DMS 273 (cell line): ENCODE measurements at regions not wholly inside any gene's neighbourhood (a gene's known extent, or its start where the extent isn't known, plus 50 kb on each side); places are given as distances from the start of the nearest gene placed in this dataset.
A peak's percentile ranks its signal among the peaks of the same experiment; 100 is the strongest.

Experiments
- DNase-seq: peaks from one replicate; lab custom pipeline; 2025; ENCODE audit not compliant: unreplicated experiment; lab: John Stamatoyannopoulos, UW

DNA sequence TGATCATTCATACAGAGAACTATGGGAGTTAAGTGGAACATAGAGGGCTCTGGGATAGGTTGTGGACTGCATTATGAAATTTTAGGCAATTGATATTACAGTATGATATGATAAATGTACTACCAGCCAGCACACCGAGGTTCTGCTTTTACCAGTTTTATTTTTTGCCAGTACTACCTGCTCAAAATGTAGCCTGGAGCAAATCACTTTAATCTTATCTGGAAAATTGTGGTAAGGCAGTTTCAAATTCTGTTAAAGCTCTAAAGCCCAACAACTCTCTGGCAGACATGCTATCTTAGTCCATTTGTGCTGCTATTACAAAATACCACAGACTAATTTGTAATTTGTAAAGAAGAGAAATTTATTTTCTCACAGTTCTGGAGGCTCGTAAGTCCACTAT, 474.9 kb upstream of the CWC22 start:
- no peak for DNase-seq

DNA sequence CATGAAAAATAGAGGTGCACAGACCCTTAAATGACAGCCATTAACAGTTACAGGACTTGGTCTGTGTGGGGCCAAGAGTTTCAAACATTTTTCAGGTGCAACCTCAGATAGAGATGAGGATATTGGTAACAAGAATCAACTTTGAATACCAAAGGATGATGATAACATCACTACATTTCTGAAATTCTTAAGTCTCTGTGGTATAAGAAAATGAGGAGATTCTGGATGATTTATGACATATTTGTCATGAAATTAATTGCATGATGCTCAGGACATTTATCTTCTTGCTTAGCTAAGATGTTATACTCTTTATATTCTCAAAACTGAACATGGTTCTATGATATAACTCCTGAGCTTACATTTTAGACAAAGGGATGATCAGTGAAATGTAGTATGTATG, 471.8 kb upstream of the CWC22 start:
- no peak for DNase-seq

DNA sequence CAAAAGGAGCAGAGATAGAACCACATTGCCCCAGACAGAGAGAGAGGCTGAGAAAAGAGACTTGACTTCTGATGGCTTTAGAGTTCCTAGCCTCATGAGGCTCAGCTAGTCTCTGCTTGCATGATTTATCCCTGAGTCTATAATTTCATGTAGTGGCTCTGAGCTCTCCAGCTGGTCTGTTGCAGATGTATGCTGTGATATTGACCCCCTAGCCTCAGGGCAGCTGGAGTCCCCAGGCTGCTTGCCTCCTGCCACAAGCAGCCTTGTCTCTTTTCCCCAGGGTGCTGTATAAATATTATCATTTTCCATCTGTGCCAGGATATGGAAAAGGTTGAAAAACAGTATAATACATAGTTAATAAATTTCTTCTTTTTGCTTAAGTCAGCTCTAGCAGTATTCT, 467.6 kb upstream of the CWC22 start:
- DNase-seq: peak; percentile 78

DNA sequence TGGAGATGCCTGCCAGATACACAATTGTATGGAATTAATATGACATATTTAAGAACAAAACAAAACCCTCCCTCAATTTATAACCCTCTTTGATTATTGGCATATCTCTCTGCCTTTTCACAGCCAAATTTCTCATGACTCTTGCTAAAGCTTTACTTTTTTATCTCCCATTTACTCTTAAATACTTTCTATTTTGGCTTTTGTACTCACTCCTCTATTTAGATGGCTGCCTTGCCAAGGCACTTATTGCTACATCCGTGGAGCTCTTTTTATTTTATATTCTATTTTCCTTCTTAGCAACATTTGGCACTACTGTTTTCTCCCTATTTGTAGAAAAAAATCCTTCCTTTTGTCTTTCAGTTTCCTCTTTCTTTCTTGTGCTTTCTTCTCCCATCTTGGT, 466.4 kb upstream of the CWC22 start:
- DNase-seq: no peak

DNA sequence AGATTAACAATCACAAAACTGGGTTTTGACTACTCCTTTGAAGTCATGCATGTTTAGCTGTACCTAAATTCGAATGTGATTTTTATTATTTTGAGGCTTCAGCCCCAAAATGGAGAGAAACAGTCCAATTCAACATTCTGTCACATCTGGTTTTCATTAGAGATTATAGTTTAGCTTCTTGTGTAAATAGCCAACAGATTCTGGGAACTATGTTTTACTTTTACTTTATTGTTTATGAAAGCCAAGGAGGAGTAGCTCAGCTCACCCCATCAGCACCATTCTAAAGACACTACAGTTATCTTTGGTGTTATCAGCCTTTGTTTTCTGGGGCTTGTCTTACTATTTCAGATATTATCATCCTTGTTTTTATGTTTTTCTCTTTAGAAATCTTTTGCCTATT, 465.0 kb upstream of the CWC22 start:
- no peak for DNase-seq

DNA sequence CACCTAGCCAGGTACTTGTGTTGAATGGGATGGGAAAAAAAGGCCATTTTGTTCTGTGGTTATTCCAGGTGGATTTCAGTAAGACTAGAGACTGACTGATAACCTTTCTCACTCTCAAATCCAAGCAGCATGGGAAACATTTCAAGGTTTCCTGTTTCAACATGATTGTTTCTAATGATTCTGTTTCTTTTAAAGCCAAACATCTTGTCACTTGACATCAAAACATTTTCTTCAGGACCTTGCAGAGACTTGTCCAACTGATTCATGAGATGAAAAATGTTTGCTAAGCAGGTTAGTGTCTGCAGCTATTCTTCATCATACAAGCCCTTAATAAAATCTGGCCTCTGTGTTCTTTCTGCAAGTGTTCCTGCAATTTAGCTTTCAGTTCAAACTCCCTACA, 456.5 kb upstream of the CWC22 start:
- no peak for DNase-seq

DNA sequence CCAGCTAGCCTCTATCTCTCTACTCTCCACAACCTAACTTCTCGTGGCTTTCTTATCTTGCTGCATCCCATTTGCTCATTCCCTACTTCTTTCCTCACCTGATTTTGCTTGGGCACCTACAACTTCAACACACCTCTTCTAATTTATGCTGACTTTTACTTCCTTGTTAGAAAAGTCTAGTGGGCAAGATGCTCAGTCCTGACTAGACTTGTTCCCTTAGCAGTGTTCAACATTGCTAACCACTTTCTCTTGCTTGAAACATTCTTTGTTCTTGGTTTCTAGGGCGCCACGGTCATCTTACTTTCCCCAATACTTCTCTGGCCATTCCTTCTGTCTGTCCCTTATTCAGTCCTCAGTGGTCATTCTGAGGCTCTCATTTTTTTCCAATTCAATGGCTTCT, 454.7 kb upstream of the CWC22 start:
- no peak for DNase-seq

DNA sequence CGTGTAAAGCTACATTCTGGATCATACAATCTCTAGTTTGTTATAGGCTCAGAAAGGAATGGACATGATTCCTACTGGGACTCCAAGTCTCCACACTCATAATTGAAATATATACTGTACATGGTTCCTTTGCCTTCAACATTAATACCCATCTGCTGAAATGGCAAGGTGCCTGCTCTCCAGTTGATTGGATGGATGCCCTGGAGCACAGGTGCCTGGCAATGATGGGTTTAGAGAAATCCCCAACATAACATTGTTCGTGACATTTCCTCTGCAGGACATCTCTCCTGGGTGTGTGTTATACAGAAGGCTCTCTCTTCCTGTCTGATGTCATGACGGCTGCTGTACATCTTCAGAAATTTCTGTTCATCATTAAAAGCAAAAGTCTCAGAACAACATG, 449.7 kb upstream of the CWC22 start:
- DNase-seq: peak; percentile 82

DNA sequence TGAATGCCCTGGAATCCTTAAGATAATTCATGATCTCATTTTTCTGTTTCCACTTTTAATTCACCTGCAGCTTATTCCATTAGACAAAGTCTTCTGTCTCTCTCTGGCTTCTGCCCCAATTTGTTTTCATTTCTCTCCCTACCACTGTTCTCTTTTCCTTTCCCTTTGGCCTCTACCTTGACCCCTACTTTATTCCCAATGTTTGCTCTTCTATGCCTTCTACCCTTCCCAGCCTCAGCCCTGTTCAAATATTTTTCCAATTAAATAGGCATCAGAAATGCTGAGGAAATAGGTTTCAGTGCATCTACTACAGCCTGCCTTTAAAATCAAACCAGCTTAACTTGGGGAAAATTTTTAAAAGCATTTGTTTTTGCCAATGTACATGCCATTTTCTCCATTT, 443.7 kb upstream of the CWC22 start:
- DNase-seq: no peak

DNA sequence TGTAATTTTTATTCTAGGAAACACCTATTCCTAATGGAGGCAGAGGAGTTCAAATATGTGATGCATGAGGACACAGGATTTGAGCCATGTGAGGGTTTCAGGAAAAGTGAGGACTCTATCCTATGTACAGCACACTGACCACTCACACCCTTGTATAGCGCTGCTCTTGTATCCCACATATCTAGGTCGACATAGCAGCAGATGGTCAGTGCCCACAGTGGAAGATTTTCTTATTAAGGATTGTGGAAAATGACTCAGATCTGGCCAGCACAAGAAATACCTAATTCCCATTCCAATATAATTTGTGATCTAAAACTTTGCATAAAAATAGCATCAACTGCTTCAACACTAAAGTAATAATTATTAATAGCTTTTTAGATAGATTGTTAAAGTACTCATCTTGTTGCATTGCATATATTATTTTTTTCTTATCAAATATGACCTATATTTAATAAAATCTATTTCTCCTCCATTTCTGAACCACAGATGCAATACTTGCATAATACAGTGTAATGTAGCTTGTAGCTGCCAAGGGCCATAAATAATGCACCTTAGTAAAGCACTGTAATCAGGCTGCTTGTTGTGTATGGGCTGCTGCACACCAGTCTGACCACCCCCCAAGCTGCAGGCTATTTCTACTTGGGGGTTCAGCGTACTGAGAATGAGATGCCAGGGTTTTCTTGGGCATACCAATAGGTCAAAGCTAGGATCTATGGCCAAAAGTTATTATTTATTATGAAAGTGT, 442.2 kb upstream of the CWC22 start:
- peak; percentile 23 for DNase-seq

DNA sequence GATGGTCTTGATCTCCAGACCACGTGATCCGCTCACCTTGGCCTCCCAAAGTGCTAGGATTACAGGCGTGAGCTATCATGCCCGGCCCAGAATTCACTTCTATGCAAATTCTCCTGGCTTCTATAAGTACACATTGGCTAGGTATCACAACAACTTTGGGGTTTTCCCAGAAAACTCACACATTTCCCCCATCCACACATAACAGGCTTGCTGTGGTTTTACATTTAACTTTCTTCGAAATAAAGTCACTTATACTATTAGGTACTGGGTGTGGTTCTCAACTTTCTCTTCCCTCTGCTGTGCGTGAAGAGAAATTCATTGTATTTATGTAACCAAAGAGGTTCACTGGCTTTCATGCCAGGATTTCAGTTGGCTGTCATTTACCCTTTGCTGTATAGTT, 439.4 kb upstream of the CWC22 start:
- DNase-seq: no peak

DNA sequence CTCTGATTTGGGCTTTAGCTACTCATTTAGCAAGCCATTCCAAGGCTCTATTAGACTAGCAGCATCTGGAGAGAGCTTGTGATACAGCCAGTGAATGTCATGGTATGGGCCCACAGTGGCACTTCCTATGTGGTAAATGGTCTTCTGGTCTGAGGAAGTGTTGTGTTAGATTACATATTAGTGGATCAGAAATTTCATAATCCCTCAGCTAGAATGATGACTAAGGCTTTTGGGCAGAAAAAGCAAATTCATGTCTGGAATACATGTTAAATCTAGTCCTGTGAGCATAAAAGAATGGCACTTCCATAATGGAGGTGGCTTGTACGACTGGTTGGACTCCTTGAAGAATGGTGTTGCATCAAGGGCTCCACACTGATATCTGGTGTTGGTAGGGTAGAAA, 436.8 kb upstream of the CWC22 start:
- DNase-seq: no peak

DNA sequence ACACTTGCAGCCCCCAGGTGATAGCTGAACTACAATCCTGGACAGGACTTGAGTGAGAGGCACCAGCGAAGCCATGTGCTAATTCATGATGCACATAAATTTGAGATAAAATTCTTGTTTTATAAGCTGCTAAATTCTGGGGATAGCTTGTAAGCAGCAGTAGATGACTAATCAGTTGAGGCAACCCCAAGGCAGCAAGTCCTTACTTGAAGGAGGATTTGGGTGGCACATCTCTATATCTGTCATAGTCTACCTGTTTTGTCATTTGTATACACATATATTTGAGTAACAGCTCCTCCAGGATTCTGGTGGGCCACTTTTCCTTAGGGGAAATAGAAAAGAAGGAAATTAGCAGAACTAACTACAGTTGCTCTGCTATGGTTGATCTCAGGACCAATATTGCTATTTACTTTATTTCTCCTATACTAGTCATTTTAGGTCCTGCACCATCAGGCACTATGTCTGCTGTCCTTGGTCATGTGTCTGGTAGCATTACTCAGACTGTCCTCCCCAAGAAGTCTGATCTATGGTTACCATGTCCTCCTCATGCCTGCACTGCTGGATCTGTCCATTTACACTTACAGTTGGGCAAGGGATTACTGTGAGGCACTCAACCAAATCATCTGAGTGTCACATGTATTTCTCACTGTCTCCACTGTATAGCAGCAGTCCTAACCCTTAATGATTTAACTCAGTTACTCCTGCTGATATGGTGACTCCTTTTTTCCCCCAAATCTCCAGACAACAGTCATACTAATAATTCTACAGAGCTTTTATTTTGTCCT, 436.0 kb upstream of the CWC22 start:
- no peak for DNase-seq

DNA sequence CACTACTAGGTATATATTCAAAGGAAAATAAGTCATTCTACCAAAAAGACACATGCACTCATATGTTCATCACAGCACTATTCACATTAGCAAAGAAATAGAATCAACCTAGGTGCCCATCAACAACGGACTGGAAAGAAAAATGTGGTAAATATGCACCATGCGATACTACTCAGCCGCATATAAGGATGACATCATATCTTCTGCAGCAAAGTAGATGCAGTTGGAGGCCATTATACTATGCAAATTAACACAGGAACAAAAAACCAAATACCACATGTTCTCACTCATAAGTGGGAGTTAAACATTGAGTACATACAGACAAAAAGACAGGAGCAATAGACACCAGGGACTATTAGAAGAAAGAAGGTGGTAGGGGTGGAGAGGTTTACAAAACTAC, 412.1 kb upstream of the CWC22 start:
- no peak for DNase-seq

DNA sequence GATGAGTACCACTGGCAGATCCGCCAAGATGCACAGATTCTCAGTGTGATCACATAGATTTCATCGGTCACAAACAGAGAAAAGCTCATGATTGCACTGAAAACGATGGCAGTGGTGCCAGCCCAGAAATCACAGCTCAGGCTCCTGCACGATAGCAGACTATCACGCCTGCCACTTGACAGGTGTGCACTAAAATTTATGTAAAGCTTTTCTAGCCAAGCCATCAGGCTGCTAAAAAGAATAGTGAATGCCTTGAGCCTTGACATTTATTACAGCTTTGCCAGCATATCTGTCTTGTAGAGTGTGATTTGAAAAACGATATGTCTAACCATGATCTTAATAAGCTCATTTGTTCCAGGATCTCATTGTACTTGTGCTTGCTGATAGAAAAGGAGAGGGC, 409.5 kb upstream of the CWC22 start:
- peak; percentile 15 for DNase-seq

DNA sequence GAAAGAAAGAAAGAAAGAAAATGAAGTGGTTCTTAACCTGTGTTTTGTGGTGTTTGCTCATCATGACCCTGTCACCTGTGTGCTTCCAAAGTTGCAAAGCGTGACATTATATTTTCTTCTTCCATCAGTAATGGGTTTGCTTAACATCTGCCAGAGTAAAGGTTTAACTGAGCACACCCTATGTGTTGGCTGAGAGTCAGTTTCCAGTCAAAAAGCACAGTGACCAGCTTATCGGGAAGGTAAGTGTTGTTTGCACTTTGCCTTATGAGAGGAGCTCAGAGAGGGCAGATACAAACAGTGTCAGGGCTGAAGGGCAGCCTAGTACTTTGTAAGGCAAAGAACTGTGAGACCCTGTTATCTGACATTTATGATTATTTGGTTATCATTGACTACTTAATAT, 406.2 kb upstream of the CWC22 start:
- DNase-seq: no peak

DNA sequence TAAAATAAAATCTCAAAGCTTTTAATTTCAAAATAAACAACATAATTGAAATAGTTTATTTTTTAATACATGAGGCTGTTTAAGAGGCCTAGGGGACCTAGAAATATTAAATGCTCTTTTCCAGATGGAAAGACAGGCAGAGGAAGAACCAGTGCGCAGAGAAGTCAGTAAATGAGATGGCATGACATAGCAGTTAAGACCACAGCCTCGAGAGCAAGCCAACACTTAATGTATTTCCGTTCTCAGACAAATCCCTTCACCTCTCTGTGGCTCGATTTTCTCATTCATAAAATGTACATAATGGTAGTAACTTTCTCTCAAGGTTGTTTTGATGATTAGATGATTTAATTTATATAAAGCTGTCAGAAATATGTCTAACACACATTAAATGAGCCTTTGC, 405.1 kb upstream of the CWC22 start:
- DNase-seq: no peak

DNA sequence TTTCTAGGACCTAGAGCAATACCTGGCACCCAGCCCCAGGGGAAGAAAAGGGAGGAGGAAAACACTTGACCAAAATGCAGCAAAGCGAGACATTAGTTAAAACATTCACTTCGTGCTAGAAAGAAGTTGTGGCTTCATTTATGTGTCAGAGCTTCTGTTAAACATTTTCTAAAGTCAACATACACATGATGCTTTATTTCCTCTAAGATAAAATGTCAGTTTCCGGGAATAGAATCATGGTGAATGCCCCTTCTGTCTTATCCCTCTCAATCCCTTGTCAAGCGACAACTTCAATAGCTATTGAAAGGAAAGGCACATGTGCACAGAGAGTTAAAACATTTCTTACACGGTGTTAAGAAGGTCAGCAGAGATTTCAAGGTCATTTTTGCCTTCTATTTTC, 404.6 kb upstream of the CWC22 start:
- no peak for DNase-seq

DNA sequence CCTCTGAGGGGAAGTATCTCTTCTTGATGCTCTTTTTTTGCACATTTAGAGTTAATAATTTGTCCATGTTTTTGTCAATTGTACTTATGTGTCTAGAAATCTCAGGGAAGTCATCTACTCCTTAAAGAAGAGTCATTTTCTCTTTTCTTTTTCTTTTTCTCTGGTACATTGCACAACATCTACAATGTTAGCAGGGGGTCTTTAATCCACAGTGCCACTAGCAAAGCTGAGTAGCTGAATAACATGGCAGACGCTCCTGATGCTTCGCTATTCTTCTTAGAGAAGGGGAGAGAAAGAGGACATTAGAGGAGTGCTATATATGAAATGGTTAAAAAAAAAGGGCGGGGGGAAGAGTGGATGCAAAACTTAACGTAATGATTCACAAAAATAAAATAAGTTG, 399.6 kb upstream of the CWC22 start:
- no peak for DNase-seq

DNA sequence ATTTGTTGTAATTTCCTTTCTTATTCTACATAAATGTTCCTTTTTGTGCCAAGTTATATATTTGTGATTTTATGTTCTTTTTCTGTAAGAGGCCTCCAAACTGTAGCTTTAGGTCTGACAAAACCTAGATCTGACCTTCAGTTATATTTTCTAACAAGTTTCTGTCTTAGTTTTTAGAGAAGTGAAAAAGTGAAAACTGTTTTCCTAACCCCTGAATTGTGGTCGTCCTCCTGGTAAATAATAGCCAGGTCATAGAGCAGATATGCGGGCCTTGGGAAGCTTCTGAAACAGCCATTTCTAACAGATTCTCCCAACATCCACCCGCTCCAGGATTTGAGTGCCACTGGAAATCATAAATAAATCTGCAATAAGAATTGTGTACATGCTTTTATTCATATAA, 398.4 kb upstream of the CWC22 start:
- no peak for DNase-seq

DNA sequence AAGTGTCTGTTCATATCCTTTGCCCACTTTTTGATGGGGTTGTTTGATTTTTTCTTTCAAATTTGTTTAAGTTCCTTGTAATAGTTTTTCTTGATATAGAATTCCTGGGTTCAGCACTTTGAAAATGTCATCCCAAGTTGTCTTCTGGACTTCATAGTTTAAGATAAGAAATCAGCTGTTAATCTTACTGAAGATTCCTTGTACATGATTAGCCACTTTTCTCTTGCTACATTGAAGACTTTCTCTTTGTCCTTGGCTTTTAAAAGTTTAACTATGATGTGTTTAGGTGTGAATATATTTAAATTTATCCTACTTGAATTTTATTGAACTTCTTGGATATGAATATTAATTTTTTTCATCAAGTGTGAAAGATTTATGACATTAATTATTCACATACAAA, 387.2 kb upstream of the CWC22 start:
- no peak for DNase-seq

DNA sequence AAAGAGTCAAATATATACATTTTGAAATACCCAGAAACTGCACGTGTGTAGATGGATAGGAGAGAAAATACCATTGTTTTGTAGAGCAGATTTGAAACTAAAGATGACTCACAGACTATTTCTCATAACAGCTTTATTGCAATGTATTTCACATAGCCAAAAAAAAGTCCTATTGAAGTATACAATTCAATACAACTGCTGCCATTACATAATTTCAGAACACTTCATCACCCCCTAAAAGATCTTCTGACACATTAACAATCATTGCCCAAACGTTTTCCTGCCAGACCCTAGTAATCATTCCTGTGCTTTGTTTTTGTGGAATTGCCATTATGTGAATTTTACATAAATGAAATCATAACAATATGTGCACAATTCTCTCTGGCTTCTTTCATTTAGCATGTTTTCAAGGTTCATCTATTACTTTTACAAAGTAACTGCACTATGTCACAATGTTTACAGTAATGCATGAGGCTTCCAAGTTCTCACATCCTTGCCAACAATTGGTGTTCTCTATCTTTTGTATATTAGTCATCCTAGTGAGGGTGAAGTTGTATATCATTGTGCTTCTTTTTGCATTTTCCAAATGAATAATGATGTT, 378.6 kb upstream of the CWC22 start:
- no peak for DNase-seq
